ENCODE measurements at regions not wholly inside any gene's neighbourhood (a gene's known extent, or its start where the extent isn't known, plus 50 kb on each side); places are given as distances from the start of the nearest gene placed in this dataset.

DNA sequence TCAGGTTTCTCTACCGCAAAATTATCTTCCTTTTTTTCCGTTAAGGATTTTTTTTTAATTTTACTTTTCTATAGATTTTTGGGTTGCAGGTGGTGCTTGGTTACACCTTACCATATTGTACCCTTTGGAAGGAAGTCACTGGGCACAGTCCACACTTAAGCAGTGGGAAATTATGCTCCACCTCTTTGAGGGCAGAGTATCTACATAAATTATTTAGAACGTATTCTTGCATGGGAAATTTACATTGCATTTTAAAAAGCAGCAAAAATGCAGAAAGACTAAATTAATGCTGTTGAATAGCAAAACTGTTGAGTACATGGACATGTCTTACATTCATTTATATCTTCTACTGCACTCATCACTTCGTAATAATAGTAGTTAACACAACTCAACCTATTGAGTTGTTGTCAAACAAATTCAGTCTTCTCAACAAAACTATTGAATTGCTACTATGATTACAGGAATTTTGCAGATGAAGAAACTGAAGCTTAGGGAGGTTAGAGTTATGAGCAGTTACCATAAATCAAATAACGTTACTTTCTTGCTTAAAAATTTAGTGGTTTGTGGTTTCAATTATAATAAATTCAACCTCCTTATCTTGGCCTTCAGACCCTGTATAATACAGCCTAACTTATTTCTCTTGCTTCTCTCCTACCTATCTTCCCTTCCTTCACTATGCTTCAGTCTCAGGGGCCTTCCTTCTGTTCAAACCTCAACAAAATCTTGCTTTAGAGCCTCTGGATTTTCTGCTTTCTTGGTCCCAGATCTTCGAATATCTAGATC, 97.4 kb upstream of the ARHGAP20 start:
- ChIA-PET CTCF (no interaction called here), POLR2A (no interaction called here)
- no peak for DNase-seq (ENCODE audit: unreplicated experiment)

DNA sequence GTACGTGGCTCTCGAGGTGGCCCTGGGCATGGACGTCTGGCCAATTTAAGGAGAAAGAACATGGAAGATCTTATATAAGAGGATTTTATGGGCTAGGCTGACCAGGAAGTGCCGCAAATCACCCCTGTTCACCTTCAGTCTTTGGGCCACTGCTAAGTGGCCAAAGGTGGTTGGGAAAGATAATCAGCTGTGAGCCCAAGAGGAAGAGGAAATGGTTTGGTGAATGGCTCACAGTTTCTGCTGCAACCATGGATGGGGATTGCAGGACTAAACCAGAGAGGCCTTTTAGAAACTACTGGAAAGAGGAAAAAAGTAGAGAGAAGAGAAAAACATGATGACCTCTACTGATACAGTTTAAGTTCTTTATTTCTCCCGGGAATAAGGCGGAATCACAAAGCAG, 96.0 kb upstream of the ARHGAP20 start:
- TF ChIP-seq, protein P1, sequence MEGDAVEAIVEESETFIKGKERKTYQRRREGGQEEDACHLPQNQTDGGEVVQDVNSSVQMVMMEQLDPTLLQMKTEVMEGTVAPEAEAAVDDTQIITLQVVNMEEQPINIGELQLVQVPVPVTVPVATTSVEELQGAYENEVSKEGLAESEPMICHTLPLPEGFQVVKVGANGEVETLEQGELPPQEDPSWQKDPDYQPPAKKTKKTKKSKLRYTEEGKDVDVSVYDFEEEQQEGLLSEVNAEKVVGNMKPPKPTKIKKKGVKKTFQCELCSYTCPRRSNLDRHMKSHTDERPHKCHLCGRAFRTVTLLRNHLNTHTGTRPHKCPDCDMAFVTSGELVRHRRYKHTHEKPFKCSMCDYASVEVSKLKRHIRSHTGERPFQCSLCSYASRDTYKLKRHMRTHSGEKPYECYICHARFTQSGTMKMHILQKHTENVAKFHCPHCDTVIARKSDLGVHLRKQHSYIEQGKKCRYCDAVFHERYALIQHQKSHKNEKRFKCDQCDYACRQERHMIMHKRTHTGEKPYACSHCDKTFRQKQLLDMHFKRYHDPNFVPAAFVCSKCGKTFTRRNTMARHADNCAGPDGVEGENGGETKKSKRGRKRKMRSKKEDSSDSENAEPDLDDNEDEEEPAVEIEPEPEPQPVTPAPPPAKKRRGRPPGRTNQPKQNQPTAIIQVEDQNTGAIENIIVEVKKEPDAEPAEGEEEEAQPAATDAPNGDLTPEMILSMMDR (IDR thresholded peaks at IDR 0.05; ENCODE audit: unreplicated experiment), result no peak
- DNase-seq (ENCODE audit: unreplicated experiment), result no peak
- POLR2A ChIA-PET, result no interaction called here
- H3K36me3 Mint-ChIP-seq (ENCODE audit: insufficient read depth, unreplicated experiment), result no peaks in the 10 kb centered on the region
- no peak overlapping the region for H3K4me3 Mint-ChIP-seq (ENCODE audit: unreplicated experiment)
- CTCF ChIA-PET, result no interaction called here
- H3K27ac Mint-ChIP-seq (ENCODE audit: low read depth, unreplicated experiment), result no peak overlapping the region
- peaks cover 33% of the 10 kb centered on the region for H3K27me3 Mint-ChIP-seq (ENCODE audit: insufficient read depth, unreplicated experiment)
- intact Hi-C loops (cut with micrococcal nuclease), result no loop called here
- BruUV-seq (replicated peaks), result no TSS peak
- no peaks in the 10 kb centered on the region for H3K4me1 Mint-ChIP-seq (ENCODE audit: insufficient read depth, unreplicated experiment)
- H3K9me3 Mint-ChIP-seq (ENCODE audit: unreplicated experiment), result no peaks in the 10 kb centered on the region

More for the DNA sequence above, 97.4 kb upstream of the ARHGAP20 start:
- Mint-ChIP-seq H3K27ac (ENCODE audit: low read depth, unreplicated experiment) (no peak overlapping the region), H3K36me3 (ENCODE audit: insufficient read depth, unreplicated experiment) (no peaks in the 10 kb centered on the region), H3K27me3 (ENCODE audit: insufficient read depth, unreplicated experiment) (peaks cover 33% of the 10 kb centered on the region), H3K4me3 (ENCODE audit: unreplicated experiment) (no peak overlapping the region), H3K9me3 (ENCODE audit: unreplicated experiment) (no peaks in the 10 kb centered on the region), H3K4me1 (ENCODE audit: insufficient read depth, unreplicated experiment) (no peaks in the 10 kb centered on the region)
- intact Hi-C loops (cut with micrococcal nuclease), result no loop called here
- TF ChIP-seq, protein P1 (IDR thresholded peaks at IDR 0.05; ENCODE audit: unreplicated experiment), result no peak
- BruUV-seq (replicated peaks), result no TSS peak

- no TSS peak for BruUV-seq (replicated peaks)
- Mint-ChIP-seq H3K4me1 (ENCODE audit: insufficient read depth, unreplicated experiment) (no peaks in the 10 kb centered on the region), H3K36me3 (ENCODE audit: insufficient read depth, unreplicated experiment) (no peaks in the 10 kb centered on the region), H3K9me3 (ENCODE audit: unreplicated experiment) (no peaks in the 10 kb centered on the region), H3K27me3 (ENCODE audit: insufficient read depth, unreplicated experiment) (peaks cover 33% of the 10 kb centered on the region), H3K4me3 (ENCODE audit: unreplicated experiment) (no peak overlapping the region), H3K27ac (ENCODE audit: low read depth, unreplicated experiment) (no peak overlapping the region)
- intact Hi-C loops (cut with micrococcal nuclease), result no loop called here
- TF ChIP-seq, protein P1 (IDR thresholded peaks at IDR 0.05; ENCODE audit: unreplicated experiment), result no peak
- DNase-seq (ENCODE audit: unreplicated experiment), result no peak
- ChIA-PET POLR2A (no interaction called here), CTCF (interaction anchor here (1.0 kb wide), 1 partner anchor 344 kb away, joined by 4 read pairs; no protein-coding TSS in a partner anchor)
Measured at GRCh38 chr11:110807801-110808200, 95.6 kb upstream of the ARHGAP20 start.

- no TSS peak for BruUV-seq (replicated peaks)
- intact Hi-C loops (cut with micrococcal nuclease), result no loop called here
- no peak overlapping the region for H3K27ac Mint-ChIP-seq (ENCODE audit: low read depth, unreplicated experiment)
- TF ChIP-seq, protein P1 (IDR thresholded peaks at IDR 0.05; ENCODE audit: unreplicated experiment), result no peak
- peaks cover 33% of the 10 kb centered on the region for H3K27me3 Mint-ChIP-seq (ENCODE audit: insufficient read depth, unreplicated experiment)
- no peaks in the 10 kb centered on the region for H3K4me1 Mint-ChIP-seq (ENCODE audit: insufficient read depth, unreplicated experiment)
- no peak for DNase-seq (ENCODE audit: unreplicated experiment)
- ChIA-PET CTCF (interaction anchor here (0.6 kb wide), 1 partner anchor 972 kb away, joined by 3 read pairs; no protein-coding TSS in a partner anchor), POLR2A (no interaction called here)
- H3K36me3 Mint-ChIP-seq (ENCODE audit: insufficient read depth, unreplicated experiment), result no peaks in the 10 kb centered on the region
- H3K9me3 Mint-ChIP-seq (ENCODE audit: unreplicated experiment), result no peaks in the 10 kb centered on the region
- no peak overlapping the region for H3K4me3 Mint-ChIP-seq (ENCODE audit: unreplicated experiment)
Measured at GRCh38 chr11:110805756-110806155, 93.5 kb upstream of the ARHGAP20 start.
